Lower leg skin (tissue), 4 donors: ENCODE measurements at regions not wholly inside any gene's neighbourhood (a gene's known extent, or its start where the extent isn't known, plus 50 kb on each side); places are given as distances from the start of the nearest gene placed in this dataset.

Source experiments
- DNase-seq, 2 donors: peaks; one replicate each; pipeline ENCODE4 v3.0.0-alpha.2; 2019; ENCODE audit warnings: low spot score in 2 of 2
- H3K4me3 ChIP-seq: fragments of 200-600 bp; sonication (generic); 2 replicates; pipeline ENCODE4 v1.5.1; 2017; ENCODE audit warnings: mild to moderate bottlenecking, low read depth; ENCODE audit not compliant: poor library complexity, severe bottlenecking
- POLR2A ChIP-seq, 2 donors: fragments of 450-650 bp; IDR thresholded peaks; one replicate each; pipeline ENCODE4 v1.6.1; 2016 to 2017; ENCODE audit warnings: antibody characterized with exemption in 2 of 2, mild to moderate bottlenecking in 1 of 2, moderate library complexity in 1 of 2
- WGBS, 2 donors: methylation state at CpG; one replicate each; pipeline ENCODE4 v1.1.5; 2018; 5-methylcytosine and 5-hydroxymethylcytosine counted together
- intact Hi-C: fragments of 100-400 bp; cut with DNase I; formaldehyde crosslinking; loops from one replicate; pipeline ENCODE4 v1.15.0; 2023; ENCODE audit warnings: low total_unique reads
- TF ChIP-seq, protein P1 (sequence below), 3 donors: fragments of 450-650 bp; IDR thresholded peaks; one replicate each; pipeline ENCODE4 v1.5.1; 2016; ENCODE audit warnings: antibody characterized with exemption in 3 of 3, mild to moderate bottlenecking in 3 of 3, moderate library complexity in 2 of 3

GRCh38 chr3:84136425-84136824, 822.4 kb upstream of the CADM2 start:
- no peak overlapping the region for H3K4me3 ChIP-seq
- no peak for TF ChIP-seq POLR2A (IDR thresholded peaks at IDR 0.05)
- TF ChIP-seq, protein P1, sequence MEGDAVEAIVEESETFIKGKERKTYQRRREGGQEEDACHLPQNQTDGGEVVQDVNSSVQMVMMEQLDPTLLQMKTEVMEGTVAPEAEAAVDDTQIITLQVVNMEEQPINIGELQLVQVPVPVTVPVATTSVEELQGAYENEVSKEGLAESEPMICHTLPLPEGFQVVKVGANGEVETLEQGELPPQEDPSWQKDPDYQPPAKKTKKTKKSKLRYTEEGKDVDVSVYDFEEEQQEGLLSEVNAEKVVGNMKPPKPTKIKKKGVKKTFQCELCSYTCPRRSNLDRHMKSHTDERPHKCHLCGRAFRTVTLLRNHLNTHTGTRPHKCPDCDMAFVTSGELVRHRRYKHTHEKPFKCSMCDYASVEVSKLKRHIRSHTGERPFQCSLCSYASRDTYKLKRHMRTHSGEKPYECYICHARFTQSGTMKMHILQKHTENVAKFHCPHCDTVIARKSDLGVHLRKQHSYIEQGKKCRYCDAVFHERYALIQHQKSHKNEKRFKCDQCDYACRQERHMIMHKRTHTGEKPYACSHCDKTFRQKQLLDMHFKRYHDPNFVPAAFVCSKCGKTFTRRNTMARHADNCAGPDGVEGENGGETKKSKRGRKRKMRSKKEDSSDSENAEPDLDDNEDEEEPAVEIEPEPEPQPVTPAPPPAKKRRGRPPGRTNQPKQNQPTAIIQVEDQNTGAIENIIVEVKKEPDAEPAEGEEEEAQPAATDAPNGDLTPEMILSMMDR (IDR thresholded peaks at IDR 0.05), result no peak
- intact Hi-C loops, result no loop called here
- no peak for DNase-seq
- WGBS, 2 donors, result 63 to 72% methylated on average over 2 of the region's 2 CpGs

GRCh38 chr3:84140631-84141030, 818.2 kb upstream of the CADM2 start:
- DNase-seq, result no peak
- WGBS, 2 donors, result 62 to 69% methylated on average over 3 of the region's 3 CpGs
- TF ChIP-seq, protein P1 (IDR thresholded peaks at IDR 0.05), result no peak
- no peak for TF ChIP-seq POLR2A (IDR thresholded peaks at IDR 0.05)
- intact Hi-C loops, result no loop called here
- no peak overlapping the region for H3K4me3 ChIP-seq

- intact Hi-C loops, result no loop called here
- 63 to 66% methylated on average over 2 of the region's 2 CpGs for WGBS, 2 donors
- no peak overlapping the region for H3K4me3 ChIP-seq
- DNase-seq, result no peak
- TF ChIP-seq, protein P1 (IDR thresholded peaks at IDR 0.05), result no peak
- no peak for TF ChIP-seq POLR2A (IDR thresholded peaks at IDR 0.05)
Observed at GRCh38 chr3:84141571-84141970, 817.2 kb upstream of the CADM2 start.

DNA sequence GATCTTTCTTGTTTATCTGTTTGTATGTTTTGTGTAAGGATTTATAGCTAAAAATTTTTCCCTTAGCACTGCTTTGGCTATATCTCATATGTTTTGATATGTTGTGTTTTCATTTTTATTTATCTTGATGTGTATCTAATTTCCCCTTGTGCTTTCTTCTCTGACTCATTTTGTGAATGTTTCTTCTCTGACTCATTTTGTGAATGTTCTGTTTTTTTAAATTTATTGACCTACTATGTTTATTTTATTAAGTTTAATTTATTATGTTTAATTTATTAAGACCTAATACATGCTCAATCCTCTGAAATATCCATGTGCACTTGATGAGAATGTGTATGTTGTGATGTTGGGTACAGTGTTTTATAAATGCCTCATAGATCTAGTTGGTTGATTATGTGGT, 793.5 kb upstream of the CADM2 start:
- intact Hi-C loops, result no loop called here
- no peak for DNase-seq
- H3K4me3 ChIP-seq, result no peak overlapping the region
- TF ChIP-seq, protein P1 (IDR thresholded peaks at IDR 0.05), result no peak
- TF ChIP-seq POLR2A (IDR thresholded peaks at IDR 0.05), result no peak

DNA sequence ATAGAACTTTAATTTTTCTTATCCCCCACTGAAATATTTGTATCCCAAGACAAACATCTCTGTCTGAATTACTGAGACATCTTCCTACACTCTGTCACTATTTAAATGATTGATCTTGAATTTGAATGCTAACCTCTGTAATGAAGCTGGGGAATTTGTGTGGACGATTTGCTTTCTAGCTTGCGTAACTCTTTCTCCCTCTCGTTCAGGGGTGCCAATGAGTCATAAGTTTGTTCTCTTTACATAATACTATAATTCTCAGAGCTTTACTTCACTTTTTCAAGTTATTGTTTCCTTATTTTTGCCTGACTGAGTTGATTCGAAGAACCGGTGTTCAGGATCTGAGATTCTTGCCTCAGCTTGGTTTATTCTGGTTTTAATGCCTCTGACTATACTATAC, 783.3 kb upstream of the CADM2 start:
- intact Hi-C loops, result no loop called here

GRCh38 chr3:84184937-84185336, 773.9 kb upstream of the CADM2 start:
- TF ChIP-seq POLR2A (IDR thresholded peaks at IDR 0.05), result no peak
- TF ChIP-seq, protein P1 (IDR thresholded peaks at IDR 0.05), result no peak
- 10 to 23% methylated on average over 2 of the region's 2 CpGs for WGBS, 2 donors
- DNase-seq, result no peak
- no peak overlapping the region for H3K4me3 ChIP-seq
- intact Hi-C loops, result no loop called here

More for the DNA sequence above, 783.3 kb upstream of the CADM2 start:
- WGBS, 2 donors, result 84% methylated on average over 5 of the region's 5 CpGs
- no peak overlapping the region for H3K4me3 ChIP-seq
- no peak for DNase-seq
- no peak for TF ChIP-seq POLR2A (IDR thresholded peaks at IDR 0.05)
- TF ChIP-seq, protein P1 (IDR thresholded peaks at IDR 0.05), result no peak
